ENCODE measurements at regions not wholly inside any gene's neighbourhood (a gene's known extent, or its start where the extent isn't known, plus 50 kb on each side); places are given as distances from the start of the nearest gene placed in this dataset.

GRCh38 chr11:96620464-96621044 is 230.7 kb downstream of the JRKL start:
- Mint-ChIP-seq H3K27ac (no peak overlapping the region; the same call in 1 of the 2 replicates), H3K27me3 (ENCODE audit: insufficient read depth, low read depth, poor library complexity) (no peaks in the 10 kb centered on the region), H3K4me1 (peaks cover 5% of the 10 kb centered on the region; the same call in 2 of the 3 replicates), H3K4me3 (no peak overlapping the region), H3K9me3 (peaks cover 5% of the 10 kb centered on the region; the same call in 2 of the 3 replicates), H3K36me3 (ENCODE audit: low read depth) (peaks cover 4% of the 10 kb centered on the region; the same call in 2 of the 3 replicates)
- Histone ChIP-seq H3K4me2 (no peak overlapping the region), H3K4me3 (no peak overlapping the region), H3K36me3 (ENCODE audit: insufficient read depth) (no peaks in the 10 kb centered on the region), H3K27me3 (ENCODE audit: insufficient read depth) (no peaks in the 10 kb centered on the region), H3F3A (replicated peaks; ENCODE audit: low read depth) (no peaks in the 10 kb centered on the region), H2AFZ (no peak overlapping the region), H3K27ac (ENCODE audit: low read depth) (no peak overlapping the region), H3K9me2 (ENCODE audit: insufficient read depth) (no peaks in the 10 kb centered on the region), H3K4me1 (ENCODE audit: insufficient read depth) (peaks cover 3% of the 10 kb centered on the region; the same call in 1 of the 2 replicates), H3K79me2 (replicated peaks; ENCODE audit: insufficient read depth) (no peaks in the 10 kb centered on the region), H4K20me1 (replicated peaks; ENCODE audit: insufficient read depth) (no peaks in the 10 kb centered on the region)
- DNase-seq (ENCODE audit: low spot score) (no peak), ATAC-seq (no peak)
- TF ChIP-seq, protein P1, sequence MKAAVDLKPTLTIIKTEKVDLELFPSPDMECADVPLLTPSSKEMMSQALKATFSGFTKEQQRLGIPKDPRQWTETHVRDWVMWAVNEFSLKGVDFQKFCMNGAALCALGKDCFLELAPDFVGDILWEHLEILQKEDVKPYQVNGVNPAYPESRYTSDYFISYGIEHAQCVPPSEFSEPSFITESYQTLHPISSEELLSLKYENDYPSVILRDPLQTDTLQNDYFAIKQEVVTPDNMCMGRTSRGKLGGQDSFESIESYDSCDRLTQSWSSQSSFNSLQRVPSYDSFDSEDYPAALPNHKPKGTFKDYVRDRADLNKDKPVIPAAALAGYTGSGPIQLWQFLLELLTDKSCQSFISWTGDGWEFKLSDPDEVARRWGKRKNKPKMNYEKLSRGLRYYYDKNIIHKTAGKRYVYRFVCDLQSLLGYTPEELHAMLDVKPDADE (IDR thresholded peaks at IDR 0.05), result no peak
- no peak for TF ChIP-seq CTCF (conservative IDR thresholded peaks at IDR 0.05; ENCODE audit: low read depth in 2 of 2)
- no peak for TF ChIP-seq EZH2phosphoT487 (IDR thresholded peaks at IDR 0.05; ENCODE audit: unreplicated experiment)
- no peak for TF ChIP-seq ZNF331 (CRISPR knock-in tag; IDR thresholded peaks at IDR 0.05; ENCODE audit: low read depth)
- TF ChIP-seq, protein P2, sequence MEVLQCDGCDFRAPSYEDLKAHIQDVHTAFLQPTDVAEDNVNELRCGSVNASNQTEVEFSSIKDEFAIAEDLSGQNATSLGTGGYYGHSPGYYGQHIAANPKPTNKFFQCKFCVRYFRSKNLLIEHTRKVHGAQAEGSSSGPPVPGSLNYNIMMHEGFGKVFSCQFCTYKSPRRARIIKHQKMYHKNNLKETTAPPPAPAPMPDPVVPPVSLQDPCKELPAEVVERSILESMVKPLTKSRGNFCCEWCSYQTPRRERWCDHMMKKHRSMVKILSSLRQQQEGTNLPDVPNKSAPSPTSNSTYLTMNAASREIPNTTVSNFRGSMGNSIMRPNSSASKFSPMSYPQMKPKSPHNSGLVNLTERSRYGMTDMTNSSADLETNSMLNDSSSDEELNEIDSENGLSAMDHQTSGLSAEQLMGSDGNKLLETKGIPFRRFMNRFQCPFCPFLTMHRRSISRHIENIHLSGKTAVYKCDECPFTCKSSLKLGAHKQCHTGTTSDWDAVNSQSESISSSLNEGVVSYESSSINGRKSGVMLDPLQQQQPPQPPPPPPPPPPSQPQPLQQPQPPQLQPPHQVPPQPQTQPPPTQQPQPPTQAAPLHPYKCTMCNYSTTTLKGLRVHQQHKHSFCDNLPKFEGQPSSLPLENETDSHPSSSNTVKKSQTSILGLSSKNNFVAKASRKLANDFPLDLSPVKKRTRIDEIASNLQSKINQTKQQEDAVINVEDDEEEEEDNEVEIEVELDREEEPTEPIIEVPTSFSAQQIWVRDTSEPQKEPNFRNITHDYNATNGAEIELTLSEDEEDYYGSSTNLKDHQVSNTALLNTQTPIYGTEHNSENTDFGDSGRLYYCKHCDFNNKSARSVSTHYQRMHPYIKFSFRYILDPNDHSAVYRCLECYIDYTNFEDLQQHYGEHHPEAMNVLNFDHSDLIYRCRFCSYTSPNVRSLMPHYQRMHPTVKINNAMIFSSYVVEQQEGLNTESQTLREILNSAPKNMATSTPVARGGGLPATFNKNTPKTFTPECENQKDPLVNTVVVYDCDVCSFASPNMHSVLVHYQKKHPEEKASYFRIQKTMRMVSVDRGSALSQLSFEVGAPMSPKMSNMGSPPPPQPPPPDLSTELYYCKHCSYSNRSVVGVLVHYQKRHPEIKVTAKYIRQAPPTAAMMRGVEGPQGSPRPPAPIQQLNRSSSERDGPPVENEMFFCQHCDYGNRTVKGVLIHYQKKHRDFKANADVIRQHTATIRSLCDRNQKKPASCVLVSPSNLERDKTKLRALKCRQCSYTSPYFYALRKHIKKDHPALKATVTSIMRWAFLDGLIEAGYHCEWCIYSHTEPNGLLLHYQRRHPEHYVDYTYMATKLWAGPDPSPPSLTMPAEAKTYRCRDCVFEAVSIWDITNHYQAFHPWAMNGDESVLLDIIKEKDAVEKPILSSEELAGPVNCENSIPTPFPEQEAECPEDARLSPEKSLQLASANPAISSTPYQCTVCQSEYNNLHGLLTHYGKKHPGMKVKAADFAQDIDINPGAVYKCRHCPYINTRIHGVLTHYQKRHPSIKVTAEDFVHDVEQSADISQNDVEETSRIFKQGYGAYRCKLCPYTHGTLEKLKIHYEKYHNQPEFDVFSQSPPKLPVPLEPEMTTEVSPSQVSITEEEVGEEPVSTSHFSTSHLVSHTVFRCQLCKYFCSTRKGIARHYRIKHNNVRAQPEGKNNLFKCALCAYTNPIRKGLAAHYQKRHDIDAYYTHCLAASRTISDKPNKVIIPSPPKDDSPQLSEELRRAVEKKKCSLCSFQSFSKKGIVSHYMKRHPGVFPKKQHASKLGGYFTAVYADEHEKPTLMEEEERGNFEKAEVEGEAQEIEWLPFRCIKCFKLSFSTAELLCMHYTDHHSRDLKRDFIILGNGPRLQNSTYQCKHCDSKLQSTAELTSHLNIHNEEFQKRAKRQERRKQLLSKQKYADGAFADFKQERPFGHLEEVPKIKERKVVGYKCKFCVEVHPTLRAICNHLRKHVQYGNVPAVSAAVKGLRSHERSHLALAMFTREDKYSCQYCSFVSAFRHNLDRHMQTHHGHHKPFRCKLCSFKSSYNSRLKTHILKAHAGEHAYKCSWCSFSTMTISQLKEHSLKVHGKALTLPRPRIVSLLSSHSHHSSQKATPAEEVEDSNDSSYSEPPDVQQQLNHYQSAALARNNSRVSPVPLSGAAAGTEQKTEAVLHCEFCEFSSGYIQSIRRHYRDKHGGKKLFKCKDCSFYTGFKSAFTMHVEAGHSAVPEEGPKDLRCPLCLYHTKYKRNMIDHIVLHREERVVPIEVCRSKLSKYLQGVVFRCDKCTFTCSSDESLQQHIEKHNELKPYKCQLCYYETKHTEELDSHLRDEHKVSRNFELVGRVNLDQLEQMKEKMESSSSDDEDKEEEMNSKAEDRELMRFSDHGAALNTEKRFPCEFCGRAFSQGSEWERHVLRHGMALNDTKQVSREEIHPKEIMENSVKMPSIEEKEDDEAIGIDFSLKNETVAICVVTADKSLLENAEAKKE (CRISPR knock-in tag; IDR thresholded peaks at IDR 0.05), result no peak
- TF ChIP-seq EZH2 (IDR thresholded peaks at IDR 0.05; ENCODE audit: low read depth, unreplicated experiment), result no peak
- no peak for TF ChIP-seq CREB1 (CRISPR knock-in tag; IDR thresholded peaks at IDR 0.05; ENCODE audit: low read depth)
- TF ChIP-seq, protein P3, sequence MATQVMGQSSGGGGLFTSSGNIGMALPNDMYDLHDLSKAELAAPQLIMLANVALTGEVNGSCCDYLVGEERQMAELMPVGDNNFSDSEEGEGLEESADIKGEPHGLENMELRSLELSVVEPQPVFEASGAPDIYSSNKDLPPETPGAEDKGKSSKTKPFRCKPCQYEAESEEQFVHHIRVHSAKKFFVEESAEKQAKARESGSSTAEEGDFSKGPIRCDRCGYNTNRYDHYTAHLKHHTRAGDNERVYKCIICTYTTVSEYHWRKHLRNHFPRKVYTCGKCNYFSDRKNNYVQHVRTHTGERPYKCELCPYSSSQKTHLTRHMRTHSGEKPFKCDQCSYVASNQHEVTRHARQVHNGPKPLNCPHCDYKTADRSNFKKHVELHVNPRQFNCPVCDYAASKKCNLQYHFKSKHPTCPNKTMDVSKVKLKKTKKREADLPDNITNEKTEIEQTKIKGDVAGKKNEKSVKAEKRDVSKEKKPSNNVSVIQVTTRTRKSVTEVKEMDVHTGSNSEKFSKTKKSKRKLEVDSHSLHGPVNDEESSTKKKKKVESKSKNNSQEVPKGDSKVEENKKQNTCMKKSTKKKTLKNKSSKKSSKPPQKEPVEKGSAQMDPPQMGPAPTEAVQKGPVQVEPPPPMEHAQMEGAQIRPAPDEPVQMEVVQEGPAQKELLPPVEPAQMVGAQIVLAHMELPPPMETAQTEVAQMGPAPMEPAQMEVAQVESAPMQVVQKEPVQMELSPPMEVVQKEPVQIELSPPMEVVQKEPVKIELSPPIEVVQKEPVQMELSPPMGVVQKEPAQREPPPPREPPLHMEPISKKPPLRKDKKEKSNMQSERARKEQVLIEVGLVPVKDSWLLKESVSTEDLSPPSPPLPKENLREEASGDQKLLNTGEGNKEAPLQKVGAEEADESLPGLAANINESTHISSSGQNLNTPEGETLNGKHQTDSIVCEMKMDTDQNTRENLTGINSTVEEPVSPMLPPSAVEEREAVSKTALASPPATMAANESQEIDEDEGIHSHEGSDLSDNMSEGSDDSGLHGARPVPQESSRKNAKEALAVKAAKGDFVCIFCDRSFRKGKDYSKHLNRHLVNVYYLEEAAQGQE (IDR thresholded peaks at IDR 0.05; ENCODE audit: unreplicated experiment), result no peak
- no peak for TF ChIP-seq JUNB (IDR thresholded peaks at IDR 0.05; ENCODE audit: unreplicated experiment)
- no peak for TF ChIP-seq POLR2AphosphoS5 (IDR thresholded peaks at IDR 0.05; ENCODE audit: low read depth)
- no peak for TF ChIP-seq NANOG (IDR thresholded peaks at IDR 0.05; ENCODE audit: borderline replicate concordance)

Data from GM23338 (cell line).